ENCODE measurements at regions not wholly inside any gene's neighbourhood (a gene's known extent, or its start where the extent isn't known, plus 50 kb on each side); places are given as distances from the start of the nearest gene placed in this dataset.

DNA sequence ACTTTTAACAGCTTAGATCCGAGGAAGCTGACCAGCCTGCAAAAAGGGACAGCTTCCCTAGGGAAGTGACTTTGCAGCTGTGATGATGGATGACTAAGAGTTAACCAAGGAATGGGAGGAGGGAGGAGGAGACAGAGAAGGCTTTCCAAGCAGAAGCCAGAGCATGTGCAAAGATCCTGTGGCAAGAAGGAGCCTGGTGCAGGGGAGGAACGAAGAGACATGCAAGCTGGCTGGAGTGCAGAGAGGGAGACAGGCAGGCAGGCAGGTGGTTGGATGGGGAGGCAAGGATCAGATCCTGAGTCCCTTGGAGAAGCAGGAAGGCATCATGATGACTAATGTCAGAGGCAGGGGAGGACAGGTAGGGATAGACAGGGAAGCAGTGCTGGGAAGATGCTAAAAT is 148.8 kb downstream of the PFKFB3 start:
- TF ChIP-seq, protein P1, sequence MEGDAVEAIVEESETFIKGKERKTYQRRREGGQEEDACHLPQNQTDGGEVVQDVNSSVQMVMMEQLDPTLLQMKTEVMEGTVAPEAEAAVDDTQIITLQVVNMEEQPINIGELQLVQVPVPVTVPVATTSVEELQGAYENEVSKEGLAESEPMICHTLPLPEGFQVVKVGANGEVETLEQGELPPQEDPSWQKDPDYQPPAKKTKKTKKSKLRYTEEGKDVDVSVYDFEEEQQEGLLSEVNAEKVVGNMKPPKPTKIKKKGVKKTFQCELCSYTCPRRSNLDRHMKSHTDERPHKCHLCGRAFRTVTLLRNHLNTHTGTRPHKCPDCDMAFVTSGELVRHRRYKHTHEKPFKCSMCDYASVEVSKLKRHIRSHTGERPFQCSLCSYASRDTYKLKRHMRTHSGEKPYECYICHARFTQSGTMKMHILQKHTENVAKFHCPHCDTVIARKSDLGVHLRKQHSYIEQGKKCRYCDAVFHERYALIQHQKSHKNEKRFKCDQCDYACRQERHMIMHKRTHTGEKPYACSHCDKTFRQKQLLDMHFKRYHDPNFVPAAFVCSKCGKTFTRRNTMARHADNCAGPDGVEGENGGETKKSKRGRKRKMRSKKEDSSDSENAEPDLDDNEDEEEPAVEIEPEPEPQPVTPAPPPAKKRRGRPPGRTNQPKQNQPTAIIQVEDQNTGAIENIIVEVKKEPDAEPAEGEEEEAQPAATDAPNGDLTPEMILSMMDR (IDR thresholded peaks at IDR 0.05), result no peak
- TF ChIP-seq, protein P2, sequence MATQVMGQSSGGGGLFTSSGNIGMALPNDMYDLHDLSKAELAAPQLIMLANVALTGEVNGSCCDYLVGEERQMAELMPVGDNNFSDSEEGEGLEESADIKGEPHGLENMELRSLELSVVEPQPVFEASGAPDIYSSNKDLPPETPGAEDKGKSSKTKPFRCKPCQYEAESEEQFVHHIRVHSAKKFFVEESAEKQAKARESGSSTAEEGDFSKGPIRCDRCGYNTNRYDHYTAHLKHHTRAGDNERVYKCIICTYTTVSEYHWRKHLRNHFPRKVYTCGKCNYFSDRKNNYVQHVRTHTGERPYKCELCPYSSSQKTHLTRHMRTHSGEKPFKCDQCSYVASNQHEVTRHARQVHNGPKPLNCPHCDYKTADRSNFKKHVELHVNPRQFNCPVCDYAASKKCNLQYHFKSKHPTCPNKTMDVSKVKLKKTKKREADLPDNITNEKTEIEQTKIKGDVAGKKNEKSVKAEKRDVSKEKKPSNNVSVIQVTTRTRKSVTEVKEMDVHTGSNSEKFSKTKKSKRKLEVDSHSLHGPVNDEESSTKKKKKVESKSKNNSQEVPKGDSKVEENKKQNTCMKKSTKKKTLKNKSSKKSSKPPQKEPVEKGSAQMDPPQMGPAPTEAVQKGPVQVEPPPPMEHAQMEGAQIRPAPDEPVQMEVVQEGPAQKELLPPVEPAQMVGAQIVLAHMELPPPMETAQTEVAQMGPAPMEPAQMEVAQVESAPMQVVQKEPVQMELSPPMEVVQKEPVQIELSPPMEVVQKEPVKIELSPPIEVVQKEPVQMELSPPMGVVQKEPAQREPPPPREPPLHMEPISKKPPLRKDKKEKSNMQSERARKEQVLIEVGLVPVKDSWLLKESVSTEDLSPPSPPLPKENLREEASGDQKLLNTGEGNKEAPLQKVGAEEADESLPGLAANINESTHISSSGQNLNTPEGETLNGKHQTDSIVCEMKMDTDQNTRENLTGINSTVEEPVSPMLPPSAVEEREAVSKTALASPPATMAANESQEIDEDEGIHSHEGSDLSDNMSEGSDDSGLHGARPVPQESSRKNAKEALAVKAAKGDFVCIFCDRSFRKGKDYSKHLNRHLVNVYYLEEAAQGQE (IDR thresholded peaks at IDR 0.05; ENCODE audit: insufficient read depth in 1 of 2, low read depth in 2 of 2, low read length in 1 of 2), result no peak
- TF ChIP-seq POLR2AphosphoS5 (IDR thresholded peaks at IDR 0.05; ENCODE audit: low read depth, low read length) (no peak), TCF7L2 (IDR thresholded peaks at IDR 0.05; ENCODE audit: low read depth, low read length) (no peak)
